Endothelial cell of hepatic sinusoid (primary cell): ENCODE measurements at regions not wholly inside any gene's neighbourhood (a gene's known extent, or its start where the extent isn't known, plus 50 kb on each side); places are given as distances from the start of the nearest gene placed in this dataset.

Experiments used
- in situ Hi-C: cut with HindIII; loops from 2 replicates; pipeline ENCODE4 v1.10.0; 2017; ENCODE audit warnings: low sequenced_read_pairs

DNA sequence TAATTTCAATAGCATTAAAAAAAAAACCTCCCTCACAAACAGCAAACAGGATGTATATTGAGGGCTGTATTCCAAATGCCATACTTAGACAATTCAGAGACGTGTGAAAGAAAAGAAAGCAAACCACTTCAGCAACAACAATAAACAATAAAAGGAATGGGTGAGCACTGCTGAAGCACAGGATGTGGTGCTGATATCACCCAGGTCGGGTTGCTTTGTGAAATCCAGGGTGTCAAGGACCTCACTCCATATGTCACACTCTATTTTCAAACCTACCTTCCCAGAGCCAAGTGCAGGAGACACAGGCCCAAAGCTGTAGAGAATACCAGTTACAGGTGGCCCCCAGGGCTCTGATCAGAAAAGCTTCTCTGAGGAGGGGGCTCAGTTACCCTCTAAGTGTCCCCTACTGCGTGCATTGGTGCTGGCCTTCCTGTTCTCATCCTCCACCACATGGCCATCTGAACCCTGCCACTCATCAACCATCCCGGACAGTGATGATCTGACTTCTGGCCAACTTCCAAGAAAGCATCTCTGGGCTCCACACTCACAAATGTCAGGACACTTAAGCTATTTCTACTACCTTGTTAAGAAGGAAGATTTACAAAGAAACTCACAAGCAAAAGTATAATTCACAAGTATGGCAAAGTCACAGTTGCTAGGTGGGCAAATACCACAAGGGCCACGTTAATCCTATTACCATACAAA lies 363.0 kb downstream of the SS18 start:
- in situ Hi-C loops = no loop called here

DNA sequence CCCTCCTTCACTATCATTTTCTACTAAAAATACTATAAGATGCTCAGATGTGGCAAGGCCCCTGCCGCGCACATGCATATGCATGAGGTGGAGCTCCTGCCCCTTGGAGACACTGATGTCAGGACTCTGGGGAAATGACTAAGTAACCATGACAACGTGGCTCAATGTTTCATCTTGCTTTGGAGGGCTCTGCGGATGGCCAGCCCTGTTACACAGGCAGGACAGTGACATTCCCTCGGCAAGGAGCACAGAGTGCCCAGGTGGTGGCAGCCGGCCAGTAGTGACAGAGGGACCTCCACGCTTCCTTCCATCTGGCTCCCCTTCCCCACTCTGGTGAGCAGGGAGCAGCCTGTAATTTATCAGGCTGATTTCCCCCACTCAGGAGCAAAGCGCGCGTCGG lies 364.1 kb downstream of the SS18 start:
- in situ Hi-C loops = no loop called here

DNA sequence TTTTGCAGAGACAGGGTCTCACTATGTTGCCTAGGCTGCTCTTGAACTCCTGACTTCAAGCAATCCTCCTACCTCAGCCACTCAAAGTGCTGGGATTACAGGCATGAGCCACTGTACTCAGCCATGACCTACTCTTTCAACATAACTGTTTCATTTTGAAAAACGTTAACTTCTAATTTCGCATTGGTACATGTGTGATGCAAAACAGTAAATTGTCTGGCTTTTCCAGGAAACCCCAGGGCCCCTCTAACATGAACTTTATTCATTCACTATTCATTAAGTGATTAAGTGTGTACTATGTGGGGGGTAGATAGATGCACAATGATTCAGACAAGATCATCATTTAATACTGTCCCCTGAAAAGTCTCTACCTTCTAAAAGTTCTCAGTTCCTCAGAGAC lies 364.9 kb downstream of the SS18 start:
- in situ Hi-C loops = no loop called here

DNA sequence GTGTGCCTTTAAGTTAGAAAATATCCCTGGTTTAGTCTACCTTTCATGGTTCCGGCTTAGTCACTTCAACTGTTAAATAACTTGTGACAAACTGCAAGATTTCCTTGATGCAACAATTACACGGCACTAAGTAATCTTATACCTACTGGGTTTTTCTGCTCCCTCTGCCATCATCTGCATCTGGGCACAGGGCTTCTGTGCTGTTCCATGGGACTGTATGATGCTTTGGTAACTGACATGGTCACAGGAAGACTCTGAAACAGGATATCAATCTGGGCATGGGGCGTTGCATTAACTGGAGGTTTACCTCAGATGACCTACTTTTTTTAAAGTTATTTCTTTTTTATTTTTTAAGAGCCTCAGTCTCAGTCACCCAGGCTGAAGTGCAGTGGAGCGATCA lies 365.4 kb downstream of the SS18 start:
- in situ Hi-C loops = no loop called here

DNA sequence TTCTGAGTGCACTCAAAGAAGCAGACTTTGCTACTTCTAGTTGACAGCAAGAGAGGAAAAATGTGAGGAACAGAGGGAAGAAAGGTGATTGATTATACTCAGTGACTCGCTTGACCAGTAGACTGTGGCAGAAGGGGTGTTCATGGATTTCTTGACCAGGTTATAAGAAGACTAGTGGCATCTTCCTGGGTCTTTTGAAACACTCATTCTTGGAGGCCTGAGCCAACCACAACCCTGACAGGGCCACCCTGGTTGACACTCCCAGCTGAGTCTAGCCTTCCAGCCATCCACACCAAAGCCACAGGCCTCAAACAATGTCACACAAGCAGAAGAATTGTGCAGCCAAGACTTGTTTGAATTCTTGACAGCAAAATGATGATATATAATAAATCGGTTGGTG lies 366.3 kb downstream of the SS18 start:
- in situ Hi-C loops = no loop called here

DNA sequence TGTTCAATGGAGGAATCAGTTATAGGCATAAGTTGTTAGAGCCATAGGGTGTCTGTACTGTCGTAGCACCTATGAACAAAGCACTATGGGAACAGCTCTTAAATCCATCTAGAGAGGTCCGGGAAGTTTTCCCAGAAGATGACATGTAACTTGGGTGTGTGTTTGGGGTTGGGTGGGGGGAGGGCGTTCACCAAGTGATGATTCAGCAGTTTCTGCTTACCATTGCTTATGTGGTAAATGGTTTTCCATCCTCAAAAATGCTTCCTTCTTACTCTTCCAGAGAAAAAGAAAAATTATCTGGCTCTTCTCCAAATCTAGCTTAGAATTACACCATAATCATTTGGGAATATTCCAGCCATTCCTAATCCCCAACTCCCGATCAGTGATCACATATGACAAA lies 361.1 kb upstream of the ZNF521 start:
- in situ Hi-C loops = no loop called here

DNA sequence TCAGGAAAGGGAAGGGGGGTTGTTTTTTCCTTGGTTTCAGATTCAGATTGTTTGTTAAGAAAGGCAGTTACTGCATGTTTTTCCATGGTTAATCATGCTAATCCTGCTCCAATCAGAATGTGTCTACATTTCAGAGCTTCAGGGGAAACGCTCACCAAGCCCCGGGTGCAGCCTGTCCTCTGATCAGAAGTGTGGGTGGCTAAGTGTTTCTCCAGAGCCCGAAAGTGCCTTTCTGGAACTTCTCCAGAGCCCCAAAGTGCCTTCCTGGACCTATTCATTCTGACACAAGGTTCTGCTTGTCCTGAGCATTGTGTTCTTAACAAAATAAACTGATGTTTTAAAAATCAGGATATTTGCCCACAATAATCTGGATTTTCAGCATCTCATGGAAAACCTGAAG lies 359.0 kb upstream of the ZNF521 start:
- in situ Hi-C loops = no loop called here

DNA sequence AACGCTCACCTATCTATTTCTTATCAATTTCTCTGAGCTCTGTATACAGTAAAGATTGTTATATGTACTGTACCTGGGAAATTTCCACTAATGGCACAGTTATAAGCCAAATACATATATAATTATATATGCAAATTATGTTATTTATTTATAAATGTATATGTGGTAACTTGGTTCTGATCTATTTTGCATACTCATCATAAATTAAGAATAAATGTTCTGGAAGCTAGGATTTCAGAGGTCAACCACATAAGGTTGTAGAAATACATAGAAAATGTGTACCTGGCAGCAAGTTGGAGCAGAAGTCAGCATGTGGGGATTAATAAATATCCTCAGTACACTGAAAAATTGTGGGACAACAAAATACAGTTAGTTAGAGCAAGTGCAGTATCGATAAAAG lies 353.7 kb upstream of the ZNF521 start:
- in situ Hi-C loops = no loop called here

DNA sequence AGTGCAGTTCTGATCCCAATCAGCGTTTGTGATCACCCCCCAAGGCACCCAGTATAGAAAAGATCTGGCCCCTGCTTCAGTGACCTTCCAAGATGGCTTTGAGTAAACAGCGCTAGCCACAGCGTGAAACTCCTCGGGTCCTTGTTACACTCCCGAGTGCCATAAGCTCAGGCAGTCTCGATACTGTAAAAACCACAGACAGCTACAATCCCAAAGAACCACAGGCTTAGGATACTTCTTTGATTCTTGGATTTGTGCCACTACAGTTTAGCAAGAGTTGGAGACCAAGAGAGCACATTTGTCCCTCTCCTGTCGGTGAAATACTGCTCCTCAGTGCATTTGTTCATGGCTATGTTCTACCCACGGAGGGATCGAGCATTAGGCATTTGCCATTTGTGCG lies 352.5 kb upstream of the ZNF521 start:
- in situ Hi-C loops = no loop called here

DNA sequence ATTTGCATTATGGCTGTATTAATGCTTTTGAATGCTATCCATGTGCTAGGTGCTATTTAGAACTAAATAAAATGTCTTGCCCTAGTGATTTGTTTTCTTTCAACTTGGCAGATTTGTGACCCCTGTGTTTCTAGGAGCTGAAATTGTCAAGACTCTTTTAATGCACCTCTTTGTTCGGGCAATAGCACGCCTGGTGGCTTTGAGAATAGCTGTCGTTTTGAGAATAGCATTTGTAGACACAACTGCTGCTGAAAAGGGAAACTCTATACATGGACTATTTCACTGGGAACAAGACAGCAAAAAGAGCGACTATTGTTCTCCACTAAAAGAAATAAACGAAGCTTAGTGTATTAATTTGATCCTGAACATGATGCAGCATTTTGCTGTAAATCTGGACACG lies 352.1 kb upstream of the ZNF521 start:
- in situ Hi-C loops = no loop called here

DNA sequence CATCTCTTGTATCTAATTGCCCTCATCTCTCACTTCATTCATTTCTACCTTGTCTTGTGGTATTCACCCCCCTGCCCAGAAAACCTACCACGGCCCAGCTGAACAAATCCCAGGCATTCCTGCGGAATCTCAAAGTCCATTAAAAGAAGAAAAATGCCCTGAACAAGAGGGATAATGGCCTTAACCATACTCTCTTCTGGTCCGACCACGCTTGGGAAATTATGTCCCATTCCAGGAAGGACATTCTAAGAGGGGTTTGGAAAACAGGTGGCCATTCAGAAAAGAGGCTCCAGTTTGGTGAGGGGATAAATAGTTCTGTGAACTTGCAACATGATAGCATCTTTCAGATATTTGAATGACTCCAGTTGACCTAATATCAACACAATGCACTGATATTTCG lies 349.9 kb upstream of the ZNF521 start:
- in situ Hi-C loops = no loop called here

DNA sequence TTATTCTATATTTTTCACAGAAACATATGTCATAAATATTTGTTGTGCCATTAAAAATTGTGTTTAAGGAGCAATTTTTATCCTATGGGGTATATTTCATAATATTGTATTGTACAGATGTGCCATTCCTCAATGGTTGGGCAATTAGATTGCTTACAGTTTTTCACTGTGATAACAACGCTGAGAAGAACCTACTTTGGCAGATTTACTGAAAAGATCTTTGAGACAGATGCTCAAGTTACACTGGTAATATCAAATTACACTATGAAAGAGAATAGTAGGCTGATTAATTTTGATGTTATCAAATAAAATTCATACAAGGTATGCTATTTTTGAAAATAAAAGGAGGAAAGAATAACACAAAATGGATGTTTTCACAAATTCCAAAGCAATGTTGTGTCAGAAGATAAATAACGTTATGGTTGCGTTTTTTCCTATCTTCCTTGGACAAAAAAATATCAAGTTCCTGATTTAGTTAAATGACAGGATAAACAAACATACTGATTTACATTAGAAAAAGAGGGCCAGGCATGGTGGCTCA lies 335.1 kb upstream of the ZNF521 start:
- in situ Hi-C loops = no loop called here

DNA sequence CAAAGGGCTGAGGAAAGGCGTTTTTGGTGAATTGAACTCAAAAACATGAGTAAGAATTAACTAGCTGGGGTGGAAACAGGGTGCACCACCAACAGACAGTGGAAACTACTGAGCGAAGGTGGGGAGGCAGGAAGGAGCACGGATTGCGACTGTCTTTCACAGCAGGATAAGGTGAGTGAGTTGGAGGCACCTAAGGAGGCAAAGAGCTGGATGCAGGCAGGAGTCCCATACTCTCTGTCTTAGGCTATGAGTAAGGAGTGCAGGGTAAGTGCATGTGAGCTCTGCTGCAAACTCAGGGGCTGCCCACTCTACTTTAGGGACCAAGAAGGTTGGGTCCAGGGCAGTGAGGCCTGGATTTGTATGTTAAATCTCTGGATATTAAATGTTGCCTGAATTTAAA lies 333.1 kb upstream of the ZNF521 start:
- in situ Hi-C loops = no loop called here

DNA sequence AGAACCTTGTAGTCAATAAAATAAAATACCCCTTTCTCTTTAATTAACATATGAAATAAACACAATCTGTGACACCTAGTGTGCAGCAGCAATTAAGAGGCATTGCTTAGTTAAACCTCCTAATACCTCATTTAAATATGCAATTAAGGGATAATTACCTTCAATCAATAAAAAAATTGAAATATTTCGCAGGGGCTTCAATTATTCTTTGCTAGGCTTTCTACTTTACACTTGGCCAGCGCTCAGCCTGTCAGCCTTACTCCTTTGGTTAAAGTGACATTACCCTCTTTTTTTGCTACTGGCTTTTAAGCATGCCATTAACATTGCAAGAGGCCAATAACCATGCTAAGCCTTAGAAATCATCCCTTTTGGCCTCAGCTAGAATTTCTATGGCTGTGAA lies 327.5 kb upstream of the ZNF521 start:
- in situ Hi-C loops = no loop called here

DNA sequence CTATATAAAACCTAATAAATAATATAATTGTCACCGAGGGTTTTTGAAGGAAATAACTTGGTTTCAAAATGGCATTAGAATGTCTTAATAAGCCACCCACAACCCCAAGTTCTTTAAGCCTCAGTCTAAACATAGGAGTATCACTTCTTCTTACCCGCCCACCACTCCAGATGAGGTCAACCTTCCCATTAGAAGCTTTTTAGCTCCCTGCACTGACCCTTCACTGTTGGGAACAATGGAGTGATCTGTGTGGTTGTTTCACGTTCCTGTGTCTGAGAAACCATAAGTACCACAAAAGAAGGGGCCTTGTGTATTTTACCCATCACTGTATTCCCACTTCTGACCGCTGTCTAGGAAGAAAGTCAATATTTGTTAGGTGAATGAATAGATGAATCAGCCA lies 326.3 kb upstream of the ZNF521 start:
- in situ Hi-C loops = no loop called here

DNA sequence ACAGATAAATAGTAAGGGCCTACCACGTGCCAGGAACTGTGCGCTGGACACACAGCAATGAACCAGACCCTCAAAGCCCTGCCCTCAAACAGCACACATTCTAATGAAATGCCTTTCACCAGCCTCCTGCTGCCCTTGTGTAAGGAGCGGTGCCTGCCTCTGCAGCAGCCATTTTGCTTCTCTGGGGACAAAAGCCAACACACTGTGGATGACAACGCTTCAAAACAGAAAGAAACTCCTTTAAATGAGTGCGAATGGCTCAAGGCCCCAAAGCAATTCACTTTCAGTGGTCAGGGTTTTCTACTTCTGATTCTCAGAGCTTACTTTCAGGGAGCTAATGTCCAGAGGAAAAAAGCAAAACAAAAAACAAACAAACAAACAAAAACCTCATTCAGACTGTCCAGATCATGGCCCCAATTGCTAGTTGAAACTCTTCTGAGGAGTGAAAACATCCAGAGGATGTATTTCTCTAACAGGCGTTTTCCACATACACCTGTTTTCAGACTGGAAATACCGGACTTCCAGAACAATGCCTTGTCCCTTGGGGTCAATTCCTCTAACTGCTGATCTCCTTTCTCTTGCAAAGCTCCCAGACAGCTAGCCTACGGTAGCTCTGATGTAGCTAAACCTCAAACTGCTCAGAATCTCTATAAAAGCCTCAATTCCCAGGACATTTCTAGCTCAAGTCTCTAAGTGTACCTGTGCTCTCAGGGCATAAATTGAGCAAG lies 323.3 kb upstream of the ZNF521 start:
- in situ Hi-C loops = no loop called here

DNA sequence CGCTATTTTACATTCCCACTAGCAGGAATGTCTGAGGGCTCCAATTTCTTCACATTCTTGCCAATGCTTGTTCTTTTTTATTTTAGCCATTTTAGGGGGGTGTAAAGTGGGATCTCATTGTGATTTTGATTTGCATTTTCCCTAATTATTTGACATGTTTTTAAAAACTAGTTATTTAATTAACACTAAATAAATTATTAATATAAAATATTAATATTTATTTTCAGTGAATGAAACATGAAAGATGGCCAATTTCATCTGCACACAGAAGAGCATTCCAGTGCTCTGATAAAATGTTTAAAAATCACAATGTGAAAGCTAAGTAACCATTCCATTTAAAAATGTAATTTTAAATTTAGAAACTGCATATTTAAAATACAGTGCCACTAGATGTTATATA lies 322.2 kb upstream of the ZNF521 start:
- in situ Hi-C loops = no loop called here

DNA sequence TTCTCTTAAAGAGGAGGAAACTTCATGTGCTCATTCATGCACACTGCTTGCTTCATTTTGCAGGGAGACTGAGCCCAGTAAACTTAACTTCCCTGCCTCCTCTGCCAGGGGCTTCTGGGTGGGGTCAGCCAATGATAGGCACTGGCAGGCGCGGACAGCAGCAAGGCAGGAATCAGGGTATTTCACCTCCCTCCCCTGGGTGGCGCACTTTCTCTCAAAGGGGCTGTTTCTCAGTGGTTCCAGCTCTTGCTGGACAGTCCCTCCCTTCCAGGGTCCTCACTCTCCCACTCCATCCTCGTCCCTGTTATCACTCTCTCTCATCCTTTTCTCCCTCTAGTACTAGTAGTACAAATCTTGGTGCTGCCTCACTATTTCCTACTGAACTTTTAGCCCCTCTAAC lies 320.5 kb upstream of the ZNF521 start:
- in situ Hi-C loops = no loop called here

DNA sequence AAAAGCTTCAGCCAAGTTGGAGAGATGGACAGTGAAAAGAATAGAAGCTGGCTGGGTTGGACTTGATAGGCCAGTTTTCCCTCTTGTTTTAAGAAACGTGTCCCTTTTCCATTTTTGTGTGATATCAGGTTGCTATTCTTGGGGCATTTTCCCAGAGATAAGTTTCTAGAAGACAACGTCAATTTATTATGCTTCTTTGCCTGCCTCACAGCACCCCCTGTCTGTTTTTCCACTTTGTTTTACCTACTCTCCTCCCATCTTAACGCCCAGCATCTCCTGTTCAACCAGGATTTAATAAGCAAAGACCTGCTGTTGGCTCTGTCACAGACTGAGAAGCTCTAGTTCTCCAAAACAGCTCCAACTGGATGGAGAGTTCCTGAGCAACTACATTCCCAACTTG lies 317.8 kb upstream of the ZNF521 start:
- in situ Hi-C loops = no loop called here

DNA sequence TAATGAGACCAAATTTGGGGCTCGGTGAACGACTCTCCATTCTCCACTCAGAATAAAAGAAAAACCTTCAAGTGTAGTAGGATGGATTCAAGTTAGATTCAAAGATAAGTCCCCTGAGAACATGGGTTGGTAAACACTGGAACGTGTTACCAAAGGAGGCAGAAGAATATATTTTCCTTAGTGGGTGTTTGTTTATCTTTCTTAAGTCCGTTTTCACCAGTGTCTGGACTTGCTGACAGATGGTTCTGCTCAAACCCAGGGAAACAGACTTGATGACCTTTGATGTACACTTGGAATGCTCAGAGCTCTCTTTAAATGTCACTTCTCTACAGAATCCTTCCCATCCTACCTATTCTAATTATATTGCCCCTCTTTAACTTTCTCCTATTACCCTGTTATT lies 310.3 kb upstream of the ZNF521 start:
- in situ Hi-C loops = no loop called here

DNA sequence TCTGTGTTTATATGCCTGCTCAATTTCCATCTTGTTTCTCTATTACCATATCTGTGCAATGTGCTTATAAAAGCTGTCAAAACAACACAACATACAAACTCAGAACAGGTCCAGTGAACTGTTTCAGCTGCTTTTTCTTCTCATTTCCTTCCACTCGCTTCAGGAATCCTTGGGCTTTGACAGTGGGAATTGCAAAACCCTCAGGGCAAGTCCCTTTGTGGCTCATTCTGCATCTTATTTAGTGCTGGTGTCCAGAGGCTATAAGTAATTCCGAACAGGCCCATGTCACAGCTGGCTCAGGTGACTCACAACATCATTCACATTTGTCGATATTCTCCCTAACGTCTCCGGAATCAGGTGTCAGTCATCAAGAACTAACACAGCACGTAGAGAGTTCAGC lies 309.9 kb upstream of the ZNF521 start:
- in situ Hi-C loops = no loop called here

DNA sequence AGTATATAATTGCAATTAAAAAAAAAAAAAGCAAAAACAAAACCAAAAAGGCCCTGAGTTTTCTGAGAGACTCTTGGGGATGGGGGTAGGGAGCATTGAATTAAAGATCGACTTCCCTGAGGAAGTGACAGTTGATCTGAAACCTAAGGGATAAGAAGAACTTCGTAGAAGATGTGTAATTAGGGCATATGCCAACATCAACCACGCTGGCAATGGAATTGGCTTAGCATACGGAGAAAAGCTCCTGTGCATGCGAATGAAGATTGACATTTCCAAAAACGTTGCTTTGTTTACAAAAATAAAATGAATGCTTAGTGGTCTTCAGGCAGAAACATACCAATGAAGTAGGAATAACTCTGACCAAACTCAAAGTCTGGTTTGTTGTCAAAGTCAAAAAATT lies 307.6 kb upstream of the ZNF521 start:
- in situ Hi-C loops = no loop called here

DNA sequence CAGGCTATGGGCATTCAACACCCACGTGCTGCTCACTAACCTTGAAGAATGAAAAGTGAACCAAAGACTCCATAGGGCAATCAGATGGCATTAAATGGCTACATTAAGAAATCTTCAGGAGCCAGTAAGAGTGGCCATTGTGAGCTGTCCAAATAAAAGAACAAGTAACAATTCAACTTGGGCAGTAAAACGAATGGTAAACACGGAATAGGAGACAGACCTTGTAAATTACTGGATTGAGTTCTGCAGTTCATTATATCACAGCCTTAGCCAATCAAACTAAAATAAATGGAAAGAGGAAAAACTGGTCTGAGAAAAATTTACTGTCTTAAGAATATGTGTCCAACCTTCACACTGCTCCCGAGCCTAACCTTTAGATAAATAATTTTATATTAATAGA lies 306.5 kb upstream of the ZNF521 start:
- in situ Hi-C loops = no loop called here
